Inferior parietal cortex (tissue), 1 donor: ENCODE measurements at regions not wholly inside any gene's neighbourhood (a gene's known extent, or its start where the extent isn't known, plus 50 kb on each side); places are given as distances from the start of the nearest gene placed in this dataset.

Experiments used
- DNase-seq: peaks from one replicate; pipeline ENCODE4 v3.0.0-alpha.2; 2016; ENCODE audit errors: extremely low spot score

DNA sequence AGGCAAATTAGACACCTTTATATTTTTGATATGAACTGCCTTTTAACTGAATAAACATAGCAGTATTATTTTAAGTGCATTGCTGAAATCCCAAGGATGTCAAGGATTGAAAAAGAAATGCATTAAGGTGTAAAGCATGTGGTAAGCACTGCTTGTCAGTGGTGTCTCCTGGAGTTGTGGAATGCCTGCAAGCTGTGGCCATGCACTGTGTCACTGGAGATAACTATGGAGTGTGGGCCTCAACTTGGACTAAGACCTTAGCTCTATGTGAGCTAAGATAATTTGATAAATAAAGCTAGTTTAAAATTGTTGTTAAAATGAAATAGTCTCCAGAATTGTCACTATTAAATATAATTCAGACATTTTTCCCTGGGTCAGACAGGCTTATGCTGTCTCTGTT is 156.6 kb upstream of the OPRM1 start:
- DNase-seq, result no peak

DNA sequence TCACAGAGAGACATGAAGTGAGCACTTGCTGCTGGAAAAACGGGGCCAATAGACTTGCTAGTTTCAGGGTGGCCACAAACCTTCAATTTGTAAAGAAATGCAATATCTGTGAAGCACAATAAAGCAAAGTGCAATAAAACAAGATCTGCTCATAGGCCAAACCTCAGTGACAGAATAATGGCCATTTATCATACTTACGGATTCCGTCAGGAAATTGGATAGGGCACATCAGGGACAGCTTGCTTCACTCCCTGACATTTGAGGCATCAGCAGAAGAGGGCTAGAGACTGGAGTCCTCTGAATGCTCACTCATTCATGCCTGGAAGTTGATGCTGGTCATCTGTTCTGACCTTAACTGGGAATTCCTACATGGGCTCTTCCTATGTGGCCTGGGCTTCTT is 165.5 kb upstream of the OPRM1 start:
- no peak for DNase-seq

DNA sequence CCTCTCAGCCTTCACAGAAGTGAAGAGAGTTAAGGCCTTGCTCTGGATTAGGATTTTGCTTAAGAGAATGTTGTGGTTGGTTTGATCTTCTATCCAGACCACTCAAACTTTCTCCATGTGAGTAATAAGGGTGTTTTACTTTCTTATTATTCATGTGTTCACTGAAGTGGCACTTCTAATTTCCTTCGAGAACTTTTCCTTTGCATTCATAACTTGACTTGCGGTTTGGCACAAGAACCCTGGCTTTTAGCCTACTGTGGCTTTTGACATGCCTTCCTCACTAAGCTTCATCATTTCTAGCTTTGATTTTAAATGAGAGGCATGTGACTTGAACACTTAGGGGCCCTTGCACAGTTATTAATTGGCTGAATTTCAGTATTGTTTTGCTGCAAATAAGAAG is 166.1 kb upstream of the OPRM1 start:
- no peak for DNase-seq

DNA sequence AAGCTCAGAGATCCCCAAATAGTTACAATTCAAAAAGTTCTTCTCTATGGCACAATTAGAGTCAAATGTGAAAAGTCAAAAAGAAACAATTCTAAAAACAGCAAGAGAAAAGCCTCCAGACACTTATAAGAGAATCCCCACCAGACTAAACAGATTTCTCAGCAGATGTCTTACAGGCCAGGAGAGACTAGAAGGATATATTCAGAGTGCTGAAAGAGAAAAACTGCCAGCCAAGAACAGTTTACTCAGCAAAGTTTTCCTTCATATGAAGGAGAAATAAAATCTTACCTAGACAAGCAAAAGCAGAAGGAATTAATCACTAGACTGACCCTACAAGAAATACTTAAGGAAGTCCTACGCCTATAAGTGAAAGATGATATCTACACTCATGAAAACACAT is 176.1 kb upstream of the OPRM1 start:
- DNase-seq, result no peak

DNA sequence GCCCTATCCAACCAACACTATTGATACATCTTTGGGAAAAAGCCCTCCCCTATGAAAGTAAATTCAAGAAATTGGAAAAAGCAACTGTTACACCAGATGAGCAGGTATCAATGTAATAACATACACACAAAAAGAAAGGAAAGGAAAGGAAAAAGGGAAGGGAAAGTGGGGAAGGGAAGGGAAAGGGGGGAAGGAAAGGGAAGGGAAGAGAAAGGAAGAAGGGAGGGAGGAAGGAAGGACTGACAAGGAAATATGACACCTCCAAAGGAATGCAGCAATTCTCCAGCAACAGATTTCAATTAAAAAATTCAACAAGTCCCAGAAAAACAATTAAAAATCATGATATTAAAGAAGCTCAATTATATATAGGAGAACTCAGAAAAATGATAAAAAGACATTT is 176.9 kb upstream of the OPRM1 start:
- DNase-seq, result no peak

DNA sequence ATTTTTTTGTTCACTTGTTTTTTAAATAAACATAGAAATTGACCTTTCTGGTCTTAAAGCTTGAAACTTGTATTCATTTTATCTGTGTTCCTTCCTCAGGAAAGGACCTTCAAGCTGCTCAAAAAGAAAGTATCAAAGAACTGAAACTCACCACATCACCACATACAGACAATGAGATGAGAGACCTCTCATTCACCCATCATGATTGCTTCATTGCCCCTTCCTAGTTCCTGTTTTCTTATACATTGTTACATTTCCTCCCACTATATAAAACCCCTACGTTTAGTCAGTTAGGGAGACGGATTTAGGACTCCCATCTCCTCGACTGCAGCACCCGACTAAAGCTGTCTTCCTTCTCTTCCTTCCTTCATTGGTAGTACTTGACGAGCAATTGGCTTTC is 180.5 kb upstream of the OPRM1 start:
- DNase-seq, result no peak

DNA sequence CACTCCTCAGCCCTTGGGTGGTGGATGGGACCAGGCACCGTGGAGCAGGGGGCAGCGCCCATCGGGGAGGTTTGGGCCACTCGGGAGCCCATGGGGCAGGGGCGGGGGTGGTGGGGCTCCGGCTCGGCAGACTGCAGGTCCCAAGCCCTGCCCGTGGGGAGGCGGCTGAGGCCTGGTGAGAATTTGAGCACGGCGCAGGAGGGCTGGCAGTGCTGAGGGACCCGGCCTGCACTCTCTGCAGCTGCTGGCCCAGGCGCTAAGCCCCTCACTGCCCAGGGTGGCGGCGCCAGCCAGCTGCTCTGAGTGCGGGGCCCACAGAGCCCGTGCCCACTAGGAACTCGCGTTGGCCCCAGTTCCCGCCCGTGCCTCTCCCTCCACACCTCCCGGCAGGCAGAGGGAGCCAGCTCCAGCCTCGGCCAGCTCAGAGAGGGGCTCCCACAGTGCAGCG is 182.1 kb upstream of the OPRM1 start:
- DNase-seq, result no peak

DNA sequence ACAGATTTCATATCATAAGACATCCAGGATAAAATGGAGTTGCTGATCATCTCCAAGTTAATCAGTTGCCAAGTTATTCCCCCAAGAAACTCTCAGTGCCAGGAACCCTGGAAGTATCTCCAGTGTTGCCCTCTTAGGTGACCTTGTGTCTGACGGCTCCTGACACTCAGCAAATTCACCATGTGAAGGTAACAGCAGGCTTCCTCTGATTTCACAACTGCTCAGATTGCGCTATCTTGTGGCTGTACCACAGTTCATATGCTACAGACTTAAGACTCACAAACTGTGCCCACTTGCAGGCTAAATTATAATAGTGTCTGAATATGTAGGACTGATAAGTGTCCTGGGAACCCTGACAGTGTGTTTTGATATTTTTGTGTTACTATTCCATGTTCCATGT is 186.6 kb upstream of the OPRM1 start:
- DNase-seq, result no peak

DNA sequence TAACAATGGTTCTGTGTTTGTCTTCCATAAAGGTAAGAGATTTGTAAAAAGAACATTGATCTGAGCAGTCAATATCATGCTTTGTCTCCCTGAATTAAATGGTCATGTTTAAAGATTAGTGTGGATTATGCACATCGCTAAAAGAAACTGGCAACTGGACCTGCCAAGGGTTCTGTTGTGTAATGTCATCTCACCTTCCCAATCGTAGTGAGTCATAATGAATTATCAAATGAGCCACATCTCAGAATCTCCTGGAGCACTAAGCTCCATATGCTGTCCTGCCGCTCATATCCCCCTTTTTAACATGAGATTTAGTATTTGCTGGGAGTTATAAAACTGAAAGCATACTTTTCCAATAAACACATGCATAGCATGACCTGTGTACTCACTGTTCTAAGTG is 187.0 kb upstream of the OPRM1 start:
- no peak for DNase-seq

DNA sequence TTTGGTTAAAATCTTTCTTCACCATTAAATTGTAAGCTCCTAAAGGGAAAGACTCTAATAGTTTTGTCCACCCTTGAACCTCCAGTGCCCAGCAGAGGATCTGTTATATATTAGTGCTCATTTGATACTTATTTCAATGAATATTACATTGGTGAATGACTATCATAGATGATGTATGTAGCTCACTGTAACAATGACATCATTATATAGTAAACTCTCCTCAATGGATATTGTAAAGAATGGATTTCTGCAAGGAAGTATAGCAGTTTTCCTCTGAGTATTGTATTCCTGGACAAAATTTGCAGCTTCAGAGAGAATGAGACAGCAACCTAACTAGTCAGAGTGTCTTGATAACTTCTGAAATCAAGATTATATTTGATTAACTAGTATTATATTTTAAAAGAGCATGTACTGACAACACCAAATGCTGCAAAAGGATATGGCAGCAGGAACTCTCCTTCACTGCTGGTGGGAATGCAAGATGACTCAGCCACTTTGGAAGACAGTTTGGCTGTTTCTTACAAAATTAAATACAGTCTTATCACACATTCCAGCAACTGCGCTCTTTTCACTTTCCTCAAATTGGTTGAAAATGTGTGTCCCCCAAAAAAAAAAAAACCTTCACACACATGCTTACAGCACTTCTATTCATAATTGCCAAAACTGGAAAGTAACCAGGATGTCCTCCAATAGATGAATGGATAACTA is 189.8 kb upstream of the OPRM1 start:
- DNase-seq, result peak; percentile 25

DNA sequence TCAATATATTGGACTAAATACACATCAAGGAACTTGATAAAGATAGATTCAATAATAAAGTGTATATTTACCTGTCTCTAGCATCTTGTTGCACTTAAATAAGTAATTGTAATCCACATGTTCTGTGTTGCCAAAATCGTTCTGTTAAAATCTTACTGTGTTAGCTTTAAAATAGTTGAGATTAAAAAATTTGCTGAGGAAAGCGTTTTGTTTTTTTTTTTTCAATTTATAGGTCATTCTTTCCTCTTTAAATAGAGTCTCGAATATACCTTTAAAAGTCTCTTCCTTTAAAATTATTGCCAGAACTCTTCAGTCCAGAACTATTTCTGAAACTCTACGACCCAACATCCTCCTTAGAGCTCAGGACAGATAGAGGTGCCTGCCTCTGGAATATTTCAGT is 195.6 kb upstream of the OPRM1 start:
- no peak for DNase-seq

DNA sequence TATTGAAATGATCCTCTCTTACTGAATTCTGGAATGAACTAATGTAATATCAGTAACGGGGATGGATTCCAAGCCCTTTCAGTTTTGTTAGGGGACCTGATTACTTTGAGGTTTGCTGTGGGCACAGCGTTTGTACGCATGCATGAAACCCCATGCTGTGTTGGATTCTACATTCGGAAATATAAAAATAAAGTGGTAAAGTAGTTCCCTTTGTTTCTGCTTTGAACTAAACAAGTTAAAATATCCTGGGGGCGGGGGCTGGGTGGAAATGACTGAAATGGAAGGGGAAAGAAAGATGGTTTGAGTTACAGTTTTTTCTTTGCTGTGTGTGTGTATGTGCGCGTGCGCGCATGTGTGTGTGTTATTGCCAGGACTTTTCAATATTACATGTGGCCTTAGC is 196.5 kb upstream of the OPRM1 start:
- DNase-seq, result no peak

DNA sequence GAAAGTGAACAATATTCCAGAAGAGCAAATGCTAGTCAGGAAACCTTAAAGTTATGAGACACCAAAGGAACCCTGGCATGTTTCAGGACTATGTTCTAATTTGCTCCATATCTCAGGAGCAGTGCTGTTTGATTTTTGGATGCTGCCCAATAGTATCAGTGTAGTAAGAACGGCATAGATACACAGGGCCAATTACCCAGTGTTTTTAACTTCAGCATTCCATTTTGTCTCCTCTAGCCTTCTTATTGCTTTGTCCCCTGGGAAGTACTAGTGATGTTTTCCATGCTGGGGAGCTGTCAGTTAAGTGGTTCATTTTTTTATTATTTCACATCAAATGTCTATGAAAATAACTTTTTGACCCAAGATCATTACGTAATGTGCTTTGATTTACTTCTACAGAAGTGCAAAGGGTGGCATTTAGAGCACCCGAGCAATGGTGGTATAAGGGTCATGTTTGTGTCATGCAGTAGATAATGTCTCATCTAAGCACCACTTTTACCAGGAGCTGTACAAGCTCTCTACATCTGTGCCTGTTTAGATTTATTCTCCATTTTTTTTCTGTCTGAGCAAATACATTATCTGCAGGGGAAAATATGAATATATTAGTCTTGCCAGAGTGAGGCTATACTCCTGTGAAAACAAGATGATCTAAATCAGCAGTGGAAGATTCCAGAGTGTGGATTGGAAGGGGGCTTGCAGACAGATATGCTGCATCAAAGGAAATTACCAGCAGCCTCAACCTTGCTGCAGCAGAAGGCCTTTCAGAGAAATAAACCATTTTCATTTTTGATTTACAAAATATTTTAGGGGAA is 198.8 kb upstream of the OPRM1 start:
- DNase-seq, result no peak

DNA sequence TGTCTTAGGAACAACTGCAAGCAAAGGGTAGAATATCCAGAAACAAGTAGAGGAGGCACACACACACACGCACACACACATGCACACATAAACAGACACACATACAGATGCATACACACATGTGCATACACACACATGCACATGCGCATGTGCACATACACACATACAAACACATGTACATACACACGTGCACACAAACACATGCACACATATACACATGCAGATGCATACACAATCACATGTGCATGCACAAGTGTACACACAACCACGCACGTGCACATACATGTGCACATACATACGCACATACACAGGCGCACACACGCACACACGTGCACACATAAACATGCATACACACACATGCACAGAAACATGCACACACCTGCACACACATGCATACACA is 206.5 kb upstream of the OPRM1 start:
- DNase-seq, result no peak

DNA sequence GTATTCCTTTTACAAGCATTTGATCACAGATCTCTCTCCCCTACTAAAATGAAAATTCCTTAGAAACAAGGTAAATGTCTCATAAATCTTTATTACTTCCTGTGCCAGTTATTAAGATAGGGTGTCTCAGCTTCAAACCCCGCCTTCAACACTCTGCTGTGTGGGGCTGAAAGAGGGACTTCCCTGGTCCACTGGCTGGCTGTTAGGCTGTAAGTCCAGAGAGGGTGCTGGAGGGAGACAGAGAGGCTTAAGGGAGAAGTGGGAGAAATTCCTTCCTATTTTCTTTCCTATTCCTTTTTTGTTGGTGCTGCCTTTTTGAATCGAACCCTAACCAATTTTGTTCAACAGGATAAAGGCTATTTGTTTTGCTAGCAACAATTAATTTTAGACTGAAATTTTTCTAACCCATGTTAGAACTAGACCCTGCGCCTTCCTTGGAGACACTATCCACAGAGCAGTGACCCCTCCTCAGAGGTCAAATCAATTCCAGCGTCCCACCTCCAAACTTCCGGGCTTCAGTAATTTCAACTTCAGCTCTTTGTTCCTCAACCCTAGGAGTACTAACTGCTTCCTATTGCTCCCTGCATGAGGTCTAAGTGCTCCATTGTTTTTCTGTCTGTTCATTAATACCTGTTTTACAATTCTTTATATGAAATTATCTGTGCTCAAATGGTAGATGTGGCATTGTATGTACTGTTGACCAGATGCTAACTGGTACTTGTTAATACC is 207.5 kb upstream of the OPRM1 start:
- no peak for DNase-seq

DNA sequence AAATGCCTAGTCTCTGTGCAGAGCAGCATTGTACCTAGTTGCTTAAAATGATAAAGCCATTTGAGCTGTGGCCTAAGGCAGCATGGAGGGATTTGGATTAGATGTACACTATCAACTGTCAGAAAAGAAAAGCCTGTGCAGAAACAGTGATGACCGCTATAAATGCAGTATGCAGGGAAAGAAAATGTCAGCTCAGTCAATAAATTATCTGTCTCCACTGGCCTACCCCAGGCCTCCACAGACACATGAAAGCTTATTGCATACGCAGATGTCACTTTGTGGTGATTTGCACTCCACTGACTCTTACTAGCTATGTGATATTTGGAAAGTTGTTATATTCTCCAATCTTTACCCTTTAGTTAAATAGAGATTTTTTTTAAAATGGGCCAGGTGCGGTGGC is 221.9 kb upstream of the OPRM1 start:
- DNase-seq, result no peak

DNA sequence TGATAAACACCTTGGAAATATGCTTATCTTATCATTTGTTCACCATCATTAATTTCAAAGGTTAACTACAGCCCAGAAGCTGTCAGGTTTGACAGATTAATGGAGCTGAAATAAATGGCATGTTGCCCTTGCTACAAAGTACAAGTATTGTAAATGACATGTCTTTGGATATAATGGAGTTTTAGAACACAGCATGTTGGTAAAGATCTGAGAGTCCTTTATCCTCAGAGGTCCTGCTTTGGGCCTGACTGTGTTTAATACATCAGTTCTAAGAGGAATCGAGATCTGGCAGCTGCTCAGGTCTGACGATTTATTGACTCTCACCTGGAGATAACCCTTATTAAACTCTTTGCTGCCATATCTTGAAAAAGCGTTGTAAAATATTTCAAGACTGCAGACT is 222.7 kb upstream of the OPRM1 start:
- no peak for DNase-seq

DNA sequence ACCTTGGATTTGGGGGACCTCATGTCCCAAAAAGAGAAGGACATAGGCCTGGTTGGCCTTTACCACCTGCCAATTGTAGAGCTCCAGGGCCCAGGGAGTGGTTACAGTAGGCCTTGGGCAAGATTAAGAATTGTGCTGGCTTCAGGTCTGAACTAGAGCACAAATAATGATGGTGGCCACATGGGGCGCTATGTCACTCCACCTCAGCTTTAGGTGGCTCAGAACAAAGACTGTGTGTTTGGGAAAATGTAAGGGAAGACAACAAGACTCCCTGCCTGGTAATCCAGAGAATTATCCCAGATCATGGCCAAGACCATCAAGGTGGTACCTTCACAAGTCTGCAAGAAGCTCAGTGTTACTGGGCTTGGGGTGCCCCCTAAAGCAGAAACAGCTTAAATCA is 224.9 kb upstream of the OPRM1 start:
- DNase-seq, result no peak

DNA sequence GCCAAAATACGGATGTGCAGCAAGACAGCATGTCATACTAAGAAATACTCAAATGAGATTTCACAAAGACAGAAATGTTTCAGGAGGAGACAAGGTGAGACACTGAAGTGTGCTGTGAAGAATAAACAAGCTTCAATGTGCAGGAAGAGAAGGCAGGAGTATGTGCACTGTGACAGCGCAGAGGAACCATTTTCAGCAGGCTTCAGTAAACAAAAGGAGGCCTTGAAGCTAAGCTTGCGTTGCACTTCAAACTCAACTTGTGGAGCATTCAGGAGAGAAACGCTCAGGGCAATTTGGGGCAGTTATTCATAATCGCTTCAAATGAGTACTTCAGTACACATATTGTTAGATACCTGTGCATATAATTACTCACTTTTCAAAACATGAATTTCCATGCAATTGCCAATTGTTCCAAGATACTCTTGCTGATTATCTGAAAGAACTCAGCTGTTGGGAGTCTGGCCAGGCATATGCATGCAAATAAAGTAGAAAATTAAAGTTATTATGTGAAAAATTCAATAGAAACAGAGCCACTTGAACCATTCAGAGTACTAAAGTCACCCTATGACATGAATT is 234.2 kb upstream of the OPRM1 start:
- no peak for DNase-seq

DNA sequence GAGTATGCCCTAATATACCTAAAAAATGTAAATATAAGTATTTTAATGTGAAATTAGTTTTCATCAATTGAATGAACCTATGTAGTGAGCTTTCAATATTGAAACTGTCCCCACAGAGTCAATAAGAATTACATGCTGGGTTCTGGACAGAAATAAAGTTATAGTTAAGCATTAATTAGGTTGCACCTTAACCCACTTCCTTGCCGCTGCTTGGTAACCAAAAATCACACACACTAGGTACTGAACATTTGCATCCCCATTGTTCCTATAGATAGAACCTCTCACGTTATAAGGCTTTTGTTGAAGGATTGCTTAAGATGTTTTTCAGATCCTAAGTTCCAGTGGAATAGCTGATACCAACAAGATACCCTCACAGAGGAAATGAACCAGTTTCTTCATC is 237.1 kb upstream of the OPRM1 start:
- no peak for DNase-seq

DNA sequence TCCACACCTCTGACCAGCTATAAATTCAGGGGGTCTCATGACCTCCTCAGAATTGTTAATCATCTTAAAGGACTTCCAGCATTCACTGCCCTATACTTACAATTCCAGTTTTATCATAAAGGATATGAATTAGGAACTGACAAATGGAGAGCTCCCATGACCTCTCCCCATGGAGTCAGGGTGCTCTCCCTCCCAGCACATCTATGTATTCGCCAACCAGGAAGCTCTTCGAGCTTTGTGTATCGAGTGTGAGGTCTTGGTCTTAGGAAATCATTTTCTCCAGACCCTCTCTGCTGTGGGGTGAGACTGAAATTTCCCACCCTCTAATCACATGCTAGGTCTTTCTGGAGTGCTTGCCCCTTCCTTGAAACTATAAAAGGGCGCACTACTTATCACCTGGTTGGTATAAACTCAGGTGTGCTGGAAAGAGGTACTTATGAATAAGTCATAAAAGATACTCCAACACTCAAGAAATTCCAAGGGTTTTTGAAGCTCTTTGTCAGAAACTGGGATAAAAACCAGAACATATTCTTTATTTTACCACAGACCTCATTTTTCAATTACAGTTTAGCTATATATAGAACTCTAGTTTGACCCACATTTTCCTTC is 238.4 kb upstream of the OPRM1 start:
- DNase-seq, result no peak

DNA sequence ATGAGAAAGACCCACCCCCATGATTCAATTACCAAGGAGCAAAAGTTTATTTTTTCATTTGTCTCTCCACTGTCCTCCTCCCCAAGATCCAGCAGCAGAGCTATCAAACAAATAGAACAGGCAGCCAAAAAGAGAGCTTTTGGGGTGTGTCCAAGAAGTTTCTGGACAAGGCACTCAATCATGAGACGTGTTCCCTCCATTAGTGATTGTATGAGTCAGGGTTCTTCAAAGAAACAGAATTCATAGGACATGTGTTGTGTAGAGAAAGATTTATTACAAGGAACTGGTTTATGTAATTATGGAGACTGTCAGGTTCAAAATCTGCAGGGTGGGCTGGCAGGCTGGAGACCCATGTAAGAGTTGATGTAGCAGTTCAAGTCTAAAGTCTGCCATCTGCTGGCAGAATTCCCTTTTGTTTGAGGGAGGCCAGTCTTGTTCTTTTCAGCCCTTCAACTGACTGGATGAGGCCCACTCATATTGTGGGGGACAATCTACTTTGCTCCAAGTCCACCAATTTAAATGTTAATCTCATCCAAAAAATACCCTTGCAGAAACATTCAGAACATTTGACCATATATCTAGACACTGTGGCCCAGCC is 248.1 kb upstream of the OPRM1 start:
- no peak for DNase-seq
